Muscle layer of colon (tissue), 2 donors: ENCODE measurements at regions not wholly inside any gene's neighbourhood (a gene's known extent, or its start where the extent isn't known, plus 50 kb on each side); places are given as distances from the start of the nearest gene placed in this dataset.

Experiments
- H3K27ac ChIP-seq: one replicate; pipeline ENCODE4 v1.7.0; 2013; ENCODE audit warnings: low read depth, mild to moderate bottlenecking, low read length, moderate library complexity
- H3K27me3 ChIP-seq, 2 donors: one replicate each; pipeline ENCODE4 v1.7.0; 2013; ENCODE audit warnings: low read length in 2 of 2, mild to moderate bottlenecking in 2 of 2; ENCODE audit not compliant: insufficient read depth in 2 of 2, control insufficient read depth in 1 of 2
- H3K36me3 ChIP-seq: one replicate; pipeline ENCODE4 v1.7.0; 2013; ENCODE audit warnings: mild to moderate bottlenecking, low read length; ENCODE audit not compliant: insufficient read depth
- H3K4me1 ChIP-seq: one replicate; pipeline ENCODE4 v1.7.0; 2013; ENCODE audit warnings: mild to moderate bottlenecking, low read length; ENCODE audit not compliant: insufficient read depth
- H3K4me3 ChIP-seq, 2 donors: one replicate each; pipeline ENCODE4 v1.7.0; 2013; ENCODE audit warnings: low read length in 2 of 2, low read depth in 1 of 2, mild to moderate bottlenecking in 1 of 2, moderate library complexity in 1 of 2
- H3K9ac ChIP-seq: one replicate; pipeline ENCODE4 v1.7.0; 2013; ENCODE audit warnings: low read length
- H3K9me3 ChIP-seq: one replicate; pipeline ENCODE4 v1.7.0; 2013; ENCODE audit warnings: mild to moderate bottlenecking, low read length
- donor health status: abdominal sarcoma.
- donor health status: Adenocarcinoma of cecum.

GRCh38 chr9:96128880-96129279 lies 173.1 kb downstream of the HSD17B3 start:
- Histone ChIP-seq H3K36me3 (no peaks in the 10 kb centered on the region), H3K4me1 (no peaks in the 10 kb centered on the region), H3K27me3 (no peaks in the 10 kb centered on the region), H3K27ac (no peak overlapping the region), H3K9ac (no peak overlapping the region), H3K9me3 (no peaks in the 10 kb centered on the region), H3K4me3 (no peak overlapping the region)

DNA sequence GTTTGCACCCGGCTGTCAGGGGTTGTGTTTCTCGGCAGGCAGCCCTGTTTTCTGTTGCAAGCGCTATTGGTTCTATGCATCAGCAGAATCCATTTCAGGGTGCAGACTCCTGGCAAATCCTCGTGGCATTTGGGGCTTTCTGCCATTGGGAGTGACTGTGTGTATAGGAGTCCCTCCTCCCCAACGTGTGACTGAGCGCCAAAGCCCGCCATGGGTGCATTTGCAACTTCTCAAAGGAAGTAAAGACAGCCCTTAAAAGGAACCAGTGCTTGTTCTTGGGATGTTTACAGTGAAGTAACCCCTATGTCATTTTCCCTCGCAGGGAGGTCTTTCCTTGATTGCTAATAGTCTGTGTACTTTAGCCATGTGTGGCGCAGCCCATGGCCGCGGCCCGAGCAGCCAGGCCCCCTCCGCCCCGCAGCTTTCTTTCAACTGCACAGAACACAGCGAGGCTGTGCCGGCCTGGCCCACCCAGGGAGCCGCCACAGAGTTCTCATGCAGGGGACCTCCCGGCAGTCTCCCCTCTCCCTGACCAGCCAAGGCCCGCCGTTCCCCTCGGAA lies 175.6 kb downstream of the HSD17B3 start:
- peak overlapping the region in 1 of 2 donors; percentile 42 for H3K4me3 ChIP-seq
- H3K27ac ChIP-seq, result no peak overlapping the region
- H3K4me1 ChIP-seq, result no peaks in the 10 kb centered on the region
- H3K9me3 ChIP-seq, result no peaks in the 10 kb centered on the region
- no peaks in the 10 kb centered on the region for H3K27me3 ChIP-seq
- H3K36me3 ChIP-seq, result no peaks in the 10 kb centered on the region
- H3K9ac ChIP-seq, result no peak overlapping the region

- Histone ChIP-seq H3K4me3 (no peak overlapping the region), H3K4me1 (no peaks in the 10 kb centered on the region), H3K9me3 (no peaks in the 10 kb centered on the region), H3K27ac (no peak overlapping the region), H3K36me3 (no peaks in the 10 kb centered on the region), H3K27me3 (no peaks in the 10 kb centered on the region), H3K9ac (no peak overlapping the region)
Measured at GRCh38 chr9:96125624-96126023, 176.4 kb downstream of the HSD17B3 start.

- Histone ChIP-seq H3K4me1 (no peaks in the 10 kb centered on the region), H3K9me3 (no peaks in the 10 kb centered on the region), H3K4me3 (no peak overlapping the region), H3K27me3 (no peaks in the 10 kb centered on the region), H3K36me3 (no peaks in the 10 kb centered on the region), H3K27ac (no peak overlapping the region), H3K9ac (no peak overlapping the region)
Measured at GRCh38 chr9:96122751-96123150, 179.2 kb downstream of the HSD17B3 start.

DNA sequence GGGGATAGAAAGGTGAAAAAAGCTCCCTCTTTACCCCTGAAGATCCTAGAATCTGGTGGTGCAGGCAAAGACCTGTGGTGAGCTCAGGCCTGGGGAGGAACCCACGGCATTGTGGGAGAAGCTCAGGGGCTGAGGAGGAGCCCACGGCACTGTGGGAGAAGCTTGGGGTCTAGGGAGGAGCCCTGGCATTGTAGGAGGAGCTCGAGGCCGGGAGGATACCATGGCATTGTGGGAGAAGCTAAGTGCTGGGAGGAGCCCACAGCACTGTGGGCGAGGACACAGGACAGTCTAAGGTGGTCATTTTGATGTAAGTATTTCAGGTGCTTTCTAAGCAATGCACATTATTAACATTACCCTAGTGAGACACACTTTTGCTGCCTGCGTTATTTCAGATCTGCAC lies 179.7 kb downstream of the HSD17B3 start:
- no peaks in the 10 kb centered on the region for H3K36me3 ChIP-seq
- no peak overlapping the region for H3K27ac ChIP-seq
- no peaks in the 10 kb centered on the region for H3K27me3 ChIP-seq
- no peak overlapping the region for H3K9ac ChIP-seq
- H3K9me3 ChIP-seq, result no peaks in the 10 kb centered on the region
- H3K4me3 ChIP-seq, result no peak overlapping the region
- no peaks in the 10 kb centered on the region for H3K4me1 ChIP-seq

GRCh38 chr9:96121136-96121535 lies 180.8 kb downstream of the HSD17B3 start:
- Histone ChIP-seq H3K27ac (no peak overlapping the region), H3K4me3 (no peak overlapping the region), H3K9ac (no peak overlapping the region), H3K27me3 (no peaks in the 10 kb centered on the region), H3K36me3 (no peaks in the 10 kb centered on the region), H3K4me1 (peaks cover 3% of the 10 kb centered on the region), H3K9me3 (no peaks in the 10 kb centered on the region)

DNA sequence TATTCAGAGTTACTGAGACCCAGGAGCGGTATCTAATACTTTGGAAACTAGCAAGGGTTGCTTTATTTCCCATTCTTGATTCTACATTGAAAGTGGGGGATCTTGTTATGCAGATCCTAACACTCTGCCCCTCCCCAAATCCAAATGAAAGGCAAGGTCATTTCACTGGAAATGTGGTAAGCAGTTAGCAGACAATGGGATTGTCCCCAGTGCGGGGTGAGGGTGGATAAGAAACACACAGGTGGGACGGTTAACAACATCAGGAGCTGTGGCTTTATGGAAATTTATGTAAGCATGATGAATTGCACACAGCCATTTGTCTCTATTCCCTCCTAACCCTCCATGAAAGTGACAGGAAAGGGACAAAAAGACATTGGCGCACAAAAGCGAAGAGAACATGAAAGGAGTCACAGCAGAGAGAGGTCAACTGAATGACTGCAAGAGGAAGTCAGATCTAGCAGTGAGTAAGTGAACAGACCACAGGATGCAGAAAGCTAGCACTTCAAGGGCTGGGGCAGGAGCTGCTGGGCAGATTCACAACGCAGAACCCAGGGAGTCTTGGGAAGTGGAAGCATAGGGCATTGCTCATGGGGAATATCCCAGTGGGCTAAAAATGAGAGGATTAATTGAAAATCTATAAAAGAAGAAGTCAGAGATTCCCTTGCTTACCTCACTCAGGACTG lies 184.4 kb downstream of the HSD17B3 start:
- Histone ChIP-seq H3K36me3 (no peaks in the 10 kb centered on the region), H3K4me1 (peaks cover 5% of the 10 kb centered on the region), H3K9ac (no peak overlapping the region), H3K27me3 (no peaks in the 10 kb centered on the region), H3K9me3 (no peaks in the 10 kb centered on the region), H3K4me3 (no peak overlapping the region), H3K27ac (no peak overlapping the region)

GRCh38 chr9:96116275-96117064 lies 185.5 kb downstream of the HSD17B3 start:
- Histone ChIP-seq H3K9me3 (no peaks in the 10 kb centered on the region), H3K9ac (no peak overlapping the region), H3K36me3 (no peaks in the 10 kb centered on the region), H3K27me3 (no peaks in the 10 kb centered on the region), H3K27ac (peak overlapping the region; percentile 42), H3K4me3 (no peak overlapping the region), H3K4me1 (peaks cover 5% of the 10 kb centered on the region)

DNA sequence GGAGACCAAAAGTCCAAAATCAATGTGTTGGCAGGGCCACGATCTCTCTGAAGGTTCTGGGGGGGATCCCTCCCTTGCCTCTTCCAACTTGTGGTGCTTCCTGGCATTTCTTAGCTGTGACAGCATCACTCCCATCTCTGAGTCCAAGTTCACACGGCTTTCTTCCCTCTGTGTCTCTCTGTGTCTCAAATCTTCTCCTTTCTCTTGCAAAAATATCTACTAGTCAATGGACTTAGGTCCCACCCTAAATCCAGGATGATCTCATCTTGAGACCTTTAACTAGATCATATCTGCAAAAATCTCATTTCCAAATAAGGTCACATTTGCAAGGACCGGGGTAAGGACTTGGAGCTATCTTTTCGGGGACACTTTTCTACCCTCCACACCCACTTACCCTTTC lies 186.1 kb downstream of the HSD17B3 start:
- H3K27ac ChIP-seq, result peak overlapping the region; percentile 42
- no peaks in the 10 kb centered on the region for H3K36me3 ChIP-seq
- H3K4me1 ChIP-seq, result peaks cover 5% of the 10 kb centered on the region
- H3K9ac ChIP-seq, result no peak overlapping the region
- no peak overlapping the region for H3K4me3 ChIP-seq
- no peaks in the 10 kb centered on the region for H3K27me3 ChIP-seq
- H3K9me3 ChIP-seq, result no peaks in the 10 kb centered on the region

DNA sequence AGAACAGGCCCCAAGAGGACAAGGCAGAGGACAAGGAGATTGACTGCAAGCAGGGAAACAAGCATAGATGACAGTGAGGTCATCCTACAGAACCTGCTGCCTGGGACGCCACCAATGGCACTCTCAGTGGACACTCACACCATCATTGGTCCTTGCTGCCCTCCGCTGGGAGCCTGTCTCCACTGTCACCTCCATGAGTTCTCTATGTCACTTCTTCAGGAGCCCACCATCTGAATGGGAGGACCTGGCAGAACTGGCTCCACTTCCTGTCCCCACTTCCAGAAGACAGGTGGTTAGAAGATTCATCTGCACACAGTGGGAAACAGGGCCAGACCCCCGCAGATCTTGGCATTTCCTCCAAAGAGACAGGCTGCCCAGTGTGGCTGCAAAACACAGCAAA lies 188.9 kb downstream of the HSD17B3 start:
- Histone ChIP-seq H3K4me3 (no peak overlapping the region), H3K4me1 (peaks cover 12% of the 10 kb centered on the region), H3K9ac (no peak overlapping the region), H3K27ac (no peak overlapping the region), H3K36me3 (no peaks in the 10 kb centered on the region), H3K9me3 (no peaks in the 10 kb centered on the region), H3K27me3 (no peaks in the 10 kb centered on the region)

- Histone ChIP-seq H3K27ac (no peak overlapping the region), H3K4me1 (peaks cover 8% of the 10 kb centered on the region), H3K27me3 (no peaks in the 10 kb centered on the region), H3K9ac (no peak overlapping the region), H3K36me3 (no peaks in the 10 kb centered on the region), H3K4me3 (no peak overlapping the region), H3K9me3 (no peaks in the 10 kb centered on the region)
Measured at GRCh38 chr9:96109680-96110351, 192.2 kb downstream of the HSD17B3 start.
